Endothelial cell (in vitro differentiated cells): ENCODE measurements at regions not wholly inside any gene's neighbourhood (a gene's known extent, or its start where the extent isn't known, plus 50 kb on each side); places are given as distances from the start of the nearest gene placed in this dataset.

Source experiments
- DNase-seq: peaks from one replicate; pipeline ENCODE4 v3.0.0; 2021; ENCODE audit warnings: low spot score
- H3K27ac Mint-ChIP-seq: one replicate; pipeline ENCODE4 v1.8.0; 2021; ENCODE audit warnings: mixed read lengths, inconsistent platforms; ENCODE audit not compliant: unreplicated experiment
- H3K27me3 Mint-ChIP-seq: one replicate; pipeline ENCODE4 v1.8.0; 2021; ENCODE audit warnings: mild to moderate bottlenecking, moderate library complexity, mixed read lengths, inconsistent platforms; ENCODE audit not compliant: unreplicated experiment
- H3K36me3 Mint-ChIP-seq: one replicate; pipeline ENCODE4 v1.8.0; 2021; ENCODE audit warnings: mild to moderate bottlenecking, low read depth, mixed read lengths, inconsistent platforms; ENCODE audit not compliant: unreplicated experiment
- H3K4me1 Mint-ChIP-seq: one replicate; pipeline ENCODE4 v1.8.0; 2021; ENCODE audit warnings: mild to moderate bottlenecking, mixed read lengths, inconsistent platforms; ENCODE audit not compliant: unreplicated experiment
- H3K4me3 Mint-ChIP-seq: one replicate; pipeline ENCODE4 v1.8.0; 2021; ENCODE audit warnings: mild to moderate bottlenecking, mixed read lengths, inconsistent platforms; ENCODE audit not compliant: unreplicated experiment
- H3K9me3 Mint-ChIP-seq: one replicate; pipeline ENCODE4 v1.8.0; 2021; ENCODE audit warnings: mixed read lengths, inconsistent platforms; ENCODE audit not compliant: unreplicated experiment
- TF ChIP-seq, protein P1 (sequence below): fragments of 200-600 bp; sonication (generic); IDR thresholded peaks from one replicate; pipeline ENCODE4 v1.5.0; 2021; ENCODE audit warnings: antibody characterized with exemption; ENCODE audit not compliant: unreplicated experiment

- TF ChIP-seq, protein P1, sequence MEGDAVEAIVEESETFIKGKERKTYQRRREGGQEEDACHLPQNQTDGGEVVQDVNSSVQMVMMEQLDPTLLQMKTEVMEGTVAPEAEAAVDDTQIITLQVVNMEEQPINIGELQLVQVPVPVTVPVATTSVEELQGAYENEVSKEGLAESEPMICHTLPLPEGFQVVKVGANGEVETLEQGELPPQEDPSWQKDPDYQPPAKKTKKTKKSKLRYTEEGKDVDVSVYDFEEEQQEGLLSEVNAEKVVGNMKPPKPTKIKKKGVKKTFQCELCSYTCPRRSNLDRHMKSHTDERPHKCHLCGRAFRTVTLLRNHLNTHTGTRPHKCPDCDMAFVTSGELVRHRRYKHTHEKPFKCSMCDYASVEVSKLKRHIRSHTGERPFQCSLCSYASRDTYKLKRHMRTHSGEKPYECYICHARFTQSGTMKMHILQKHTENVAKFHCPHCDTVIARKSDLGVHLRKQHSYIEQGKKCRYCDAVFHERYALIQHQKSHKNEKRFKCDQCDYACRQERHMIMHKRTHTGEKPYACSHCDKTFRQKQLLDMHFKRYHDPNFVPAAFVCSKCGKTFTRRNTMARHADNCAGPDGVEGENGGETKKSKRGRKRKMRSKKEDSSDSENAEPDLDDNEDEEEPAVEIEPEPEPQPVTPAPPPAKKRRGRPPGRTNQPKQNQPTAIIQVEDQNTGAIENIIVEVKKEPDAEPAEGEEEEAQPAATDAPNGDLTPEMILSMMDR: no peak
- Mint-ChIP-seq H3K27ac (no peak overlapping the region), H3K4me1 (no peaks in the 10 kb centered on the region), H3K36me3 (no peaks in the 10 kb centered on the region), H3K27me3 (no peaks in the 10 kb centered on the region), H3K9me3 (no peaks in the 10 kb centered on the region), H3K4me3 (no peak overlapping the region)
- DNase-seq: no peak
Observed at GRCh38 chr5:89187268-89187667, 304.3 kb upstream of the MEF2C start.

DNA sequence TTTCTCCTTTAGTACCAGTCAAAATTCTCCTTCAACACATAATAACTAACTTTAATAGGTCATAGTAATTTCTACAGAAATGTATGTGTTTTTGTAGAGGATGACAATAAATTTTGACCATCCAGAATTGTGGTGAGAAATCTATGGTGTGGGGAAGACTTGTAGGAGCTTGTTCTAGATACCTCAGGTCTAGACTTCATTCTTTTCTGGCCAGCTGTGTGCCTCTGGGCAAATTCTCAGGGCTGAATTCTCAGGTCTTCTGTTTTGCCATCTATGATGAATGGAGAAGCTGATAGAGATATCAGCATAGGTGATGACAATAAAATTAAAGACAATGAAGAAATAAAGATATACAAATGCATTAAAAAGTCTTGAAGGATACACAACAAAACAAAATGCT, 298.6 kb upstream of the MEF2C start:
- Mint-ChIP-seq H3K27me3 (no peaks in the 10 kb centered on the region), H3K36me3 (no peaks in the 10 kb centered on the region), H3K27ac (no peak overlapping the region), H3K4me3 (no peak overlapping the region), H3K4me1 (no peaks in the 10 kb centered on the region), H3K9me3 (no peaks in the 10 kb centered on the region)
- DNase-seq: no peak
- TF ChIP-seq, protein P1: no peak

- H3K36me3 Mint-ChIP-seq: no peaks in the 10 kb centered on the region
- H3K4me1 Mint-ChIP-seq: no peaks in the 10 kb centered on the region
- DNase-seq: no peak
- H3K9me3 Mint-ChIP-seq: no peaks in the 10 kb centered on the region
- TF ChIP-seq, protein P1: no peak
- H3K27ac Mint-ChIP-seq: no peak overlapping the region
- H3K4me3 Mint-ChIP-seq: no peak overlapping the region
- no peaks in the 10 kb centered on the region for H3K27me3 Mint-ChIP-seq
Observed at GRCh38 chr5:89179731-89180130, 296.7 kb upstream of the MEF2C start.

- no peak overlapping the region for H3K4me3 Mint-ChIP-seq
- no peaks in the 10 kb centered on the region for H3K4me1 Mint-ChIP-seq
Observed at GRCh38 chr5:89178541-89178940, 295.6 kb upstream of the MEF2C start.

DNA sequence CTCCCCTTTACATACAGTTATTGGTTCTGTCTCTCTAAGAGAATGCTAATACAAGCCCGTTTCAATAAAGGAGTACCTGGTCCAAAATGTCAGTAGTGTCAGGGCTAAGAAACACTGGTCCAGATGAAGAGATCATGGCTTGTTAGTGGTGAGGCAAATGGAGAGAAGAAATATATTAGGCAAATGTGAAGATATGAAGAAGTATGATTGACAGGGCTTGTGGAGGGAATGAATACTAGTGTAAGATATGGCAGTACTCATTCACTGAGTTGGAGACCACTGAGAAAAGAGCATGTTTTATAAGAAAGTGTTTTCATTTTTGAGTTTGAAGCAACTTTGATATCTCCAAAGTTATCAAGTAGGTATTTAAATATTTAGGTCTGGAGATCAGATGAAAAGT, 290.5 kb upstream of the MEF2C start:
- H3K9me3 Mint-ChIP-seq: no peaks in the 10 kb centered on the region
- TF ChIP-seq, protein P1: no peak
- DNase-seq: no peak
- no peak overlapping the region for H3K4me3 Mint-ChIP-seq
- H3K36me3 Mint-ChIP-seq: no peaks in the 10 kb centered on the region
- H3K4me1 Mint-ChIP-seq: no peaks in the 10 kb centered on the region
- H3K27ac Mint-ChIP-seq: no peak overlapping the region
- H3K27me3 Mint-ChIP-seq: no peaks in the 10 kb centered on the region

More at GRCh38 chr5:89178541-89178940, 295.6 kb upstream of the MEF2C start:
- H3K9me3 Mint-ChIP-seq: no peaks in the 10 kb centered on the region
- no peaks in the 10 kb centered on the region for H3K27me3 Mint-ChIP-seq
- no peak overlapping the region for H3K27ac Mint-ChIP-seq
- no peaks in the 10 kb centered on the region for H3K36me3 Mint-ChIP-seq
- no peak for DNase-seq
- TF ChIP-seq, protein P1: no peak
